WERI-Rb-1 (cell line): ENCODE measurements at regions not wholly inside any gene's neighbourhood (a gene's known extent, or its start where the extent isn't known, plus 50 kb on each side); places are given as distances from the start of the nearest gene placed in this dataset.
"Not testable (repeated sequence)": the region's sequence is repeated elsewhere in the genome, so short reads cannot be mapped to it uniquely, and the experiment has no call there.

Source experiments
- DNase-seq: peaks from one replicate; pipeline ENCODE4 v3.0.0-alpha.2; 2020
- H3K27ac ChIP-seq: fragments of 250-450 bp; sonication (Bioruptor Pico); 2 replicates; pipeline ENCODE4 v1.5.1; 2020; ENCODE audit warnings: mild to moderate bottlenecking, moderate library complexity
- H3K27me3 ChIP-seq: fragments of 250-450 bp; sonication (Bioruptor Pico); 2 replicates; pipeline ENCODE4 v1.5.1; 2021; ENCODE audit warnings: mild to moderate bottlenecking, low read depth, moderate library complexity; ENCODE audit not compliant: insufficient read depth, severe bottlenecking
- H3K36me3 ChIP-seq: fragments of 250-450 bp; sonication (Bioruptor Pico); 2 replicates; pipeline ENCODE4 v1.5.1; 2020; ENCODE audit warnings: mild to moderate bottlenecking, moderate library complexity
- H3K4me3 ChIP-seq: 2 replicates; pipeline ENCODE4 v1.5.1; 2011; ENCODE audit warnings: low read depth, mild to moderate bottlenecking, control low read depth, low read length
- H3K9me3 ChIP-seq: fragments of 250-450 bp; sonication (Bioruptor Pico); 2 replicates; pipeline ENCODE4 v1.5.1; 2021; ENCODE audit warnings: mild to moderate bottlenecking, moderate library complexity; ENCODE audit not compliant: severe bottlenecking
- TF ChIP-seq, protein P1 (sequence below): IDR thresholded peaks from 2 replicates; pipeline ENCODE4 v1.5.1; 2011; ENCODE audit warnings: low read depth, mild to moderate bottlenecking, control low read depth, inconsistent platforms, low read length

- TF ChIP-seq, protein P1, sequence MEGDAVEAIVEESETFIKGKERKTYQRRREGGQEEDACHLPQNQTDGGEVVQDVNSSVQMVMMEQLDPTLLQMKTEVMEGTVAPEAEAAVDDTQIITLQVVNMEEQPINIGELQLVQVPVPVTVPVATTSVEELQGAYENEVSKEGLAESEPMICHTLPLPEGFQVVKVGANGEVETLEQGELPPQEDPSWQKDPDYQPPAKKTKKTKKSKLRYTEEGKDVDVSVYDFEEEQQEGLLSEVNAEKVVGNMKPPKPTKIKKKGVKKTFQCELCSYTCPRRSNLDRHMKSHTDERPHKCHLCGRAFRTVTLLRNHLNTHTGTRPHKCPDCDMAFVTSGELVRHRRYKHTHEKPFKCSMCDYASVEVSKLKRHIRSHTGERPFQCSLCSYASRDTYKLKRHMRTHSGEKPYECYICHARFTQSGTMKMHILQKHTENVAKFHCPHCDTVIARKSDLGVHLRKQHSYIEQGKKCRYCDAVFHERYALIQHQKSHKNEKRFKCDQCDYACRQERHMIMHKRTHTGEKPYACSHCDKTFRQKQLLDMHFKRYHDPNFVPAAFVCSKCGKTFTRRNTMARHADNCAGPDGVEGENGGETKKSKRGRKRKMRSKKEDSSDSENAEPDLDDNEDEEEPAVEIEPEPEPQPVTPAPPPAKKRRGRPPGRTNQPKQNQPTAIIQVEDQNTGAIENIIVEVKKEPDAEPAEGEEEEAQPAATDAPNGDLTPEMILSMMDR, result no peak
- Histone ChIP-seq H3K4me3 (no peak overlapping the region), H3K36me3 (no peaks in the 10 kb centered on the region), H3K9me3 (no peaks in the 10 kb centered on the region), H3K27ac (no peak overlapping the region), H3K27me3 (no peaks in the 10 kb centered on the region)
- DNase-seq, result no peak
Measured at GRCh38 chr4:66373268-66373667, 703.0 kb upstream of the EPHA5 start.

- no peaks in the 10 kb centered on the region for H3K36me3 ChIP-seq
- no peak overlapping the region for H3K4me3 ChIP-seq
- DNase-seq, result no peak
- no peaks in the 10 kb centered on the region for H3K27me3 ChIP-seq
- no peaks in the 10 kb centered on the region for H3K9me3 ChIP-seq
- no peak overlapping the region for H3K27ac ChIP-seq
- TF ChIP-seq, protein P1, result no peak
Measured at GRCh38 chr4:66372706-66373105, 702.4 kb upstream of the EPHA5 start.

- DNase-seq, result no peak
- Histone ChIP-seq H3K9me3 (no peaks in the 10 kb centered on the region), H3K36me3 (no peaks in the 10 kb centered on the region), H3K27me3 (no peaks in the 10 kb centered on the region), H3K27ac (no peak overlapping the region), H3K4me3 (no peak overlapping the region)
- TF ChIP-seq, protein P1, result no peak
Measured at GRCh38 chr4:66367043-66367660, 696.9 kb upstream of the EPHA5 start.

- H3K36me3 ChIP-seq, H3K27me3 ChIP-seq, DNase-seq, H3K4me3 ChIP-seq, H3K27ac ChIP-seq, H3K9me3 ChIP-seq: not testable (repeated sequence)
Measured at GRCh38 chr4:66360395-66360794, 690.1 kb upstream of the EPHA5 start.

DNA sequence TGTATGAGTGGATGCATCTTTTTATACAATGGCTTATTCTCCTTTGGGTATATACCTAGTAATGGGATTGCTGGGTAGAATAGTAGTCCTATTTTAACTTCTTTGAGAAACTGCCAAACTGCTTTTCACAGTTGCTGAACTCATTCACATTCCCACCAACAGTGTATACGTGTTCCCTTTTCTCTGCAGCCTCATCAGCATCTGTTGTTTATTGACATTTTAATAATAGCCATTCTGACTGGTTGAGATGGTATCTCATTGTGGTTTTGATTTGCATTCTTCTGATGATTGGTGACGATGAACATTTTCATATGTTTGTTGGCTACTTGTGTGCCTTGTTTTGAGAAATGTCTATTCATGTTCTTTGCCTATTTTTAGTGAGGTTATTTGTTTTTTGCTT is 687.0 kb upstream of the EPHA5 start:
- H3K4me3 ChIP-seq, result no peak overlapping the region
- H3K27ac ChIP-seq, result no peak overlapping the region
- TF ChIP-seq, protein P1, result no peak
- no peak for DNase-seq
- no peaks in the 10 kb centered on the region for H3K36me3 ChIP-seq
- H3K27me3 ChIP-seq, result no peaks in the 10 kb centered on the region
- no peaks in the 10 kb centered on the region for H3K9me3 ChIP-seq

DNA sequence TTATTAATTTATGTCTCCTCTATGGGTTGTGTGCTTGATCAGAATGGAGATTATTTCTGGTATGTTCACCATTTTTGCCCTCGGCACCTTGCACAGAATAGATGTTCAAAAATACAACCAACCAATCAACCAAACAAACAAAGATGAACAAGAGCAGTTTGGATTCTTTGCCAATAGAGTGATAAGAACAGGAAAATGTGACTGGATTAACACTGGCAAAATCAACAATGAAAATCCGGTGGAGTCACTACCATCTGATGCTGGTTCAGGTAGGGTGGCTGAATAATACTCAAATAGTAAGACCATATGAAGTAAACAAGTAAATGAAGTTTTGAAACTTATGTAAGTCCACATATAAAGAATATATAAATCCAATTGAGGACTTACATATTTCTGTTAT is 685.0 kb upstream of the EPHA5 start:
- H3K9me3 ChIP-seq, result no peaks in the 10 kb centered on the region
- no peak overlapping the region for H3K4me3 ChIP-seq

More for the DNA sequence above, 685.0 kb upstream of the EPHA5 start:
- no peak for DNase-seq
- no peaks in the 10 kb centered on the region for H3K36me3 ChIP-seq
- no peak overlapping the region for H3K27ac ChIP-seq
- TF ChIP-seq, protein P1, result no peak
- H3K27me3 ChIP-seq, result no peaks in the 10 kb centered on the region
